ENCODE measurements at regions not wholly inside any gene's neighbourhood (a gene's known extent, or its start where the extent isn't known, plus 50 kb on each side); places are given as distances from the start of the nearest gene placed in this dataset.

DNA sequence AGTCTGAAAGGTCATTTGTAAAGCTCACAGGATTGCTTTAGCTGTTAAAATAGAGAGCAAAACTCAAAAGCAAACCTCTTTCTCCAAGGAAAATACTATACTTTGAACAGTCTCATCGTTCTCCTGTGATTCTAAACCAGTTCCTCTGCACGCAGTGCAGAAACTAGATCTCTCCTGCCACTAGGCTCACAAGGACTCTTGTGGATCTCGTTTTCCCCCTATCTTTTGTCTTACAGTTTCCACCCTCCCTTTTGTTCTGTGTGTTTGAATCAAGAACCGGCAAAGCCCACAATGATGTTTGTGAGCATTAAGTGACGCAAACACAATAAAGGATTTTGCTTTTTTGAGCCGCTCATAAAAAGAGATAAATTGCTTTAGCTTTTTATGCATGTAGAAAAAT, 1103.5 kb upstream of the RBFOX1 start:
- no peak overlapping the region for H3K27ac ChIP-seq (ENCODE audit: extremely low read depth, low read depth, low read length)
- ChIA-PET CTCF (no interaction called here), POLR2A (no interaction called here)
- H3K4me3 ChIP-seq (ENCODE audit: low read depth, low read length) = no peak overlapping the region
- no peaks in the 10 kb centered on the region for H3K36me3 ChIP-seq (ENCODE audit: control insufficient read depth in 2 of 2, insufficient read depth in 1 of 2, low read length in 2 of 2)
- no peaks in the 10 kb centered on the region for H3K4me1 ChIP-seq (ENCODE audit: control insufficient read depth, insufficient read depth, low read length)
- TF ChIP-seq ZNF555 (tag by site-specific recombination; conservative IDR thresholded peaks at IDR 0.05) = no peak
- TF ChIP-seq ZNF37A (tag by site-specific recombination; IDR thresholded peaks at IDR 0.05) = no peak
- no peak for TF ChIP-seq ZNF266 (tag by site-specific recombination; IDR thresholded peaks at IDR 0.05; ENCODE audit: low read depth)
- no peak for TF ChIP-seq KLF7 (tag by site-specific recombination; IDR thresholded peaks at IDR 0.05; ENCODE audit: borderline replicate concordance)
- TF ChIP-seq ZNF391 (tag by site-specific recombination; IDR thresholded peaks at IDR 0.05; ENCODE audit: borderline replicate concordance, low read depth) = no peak
- no peak for TF ChIP-seq ZNF184 (tag by site-specific recombination; IDR thresholded peaks at IDR 0.05)
- TF ChIP-seq ZNF426 (tag by site-specific recombination; IDR thresholded peaks at IDR 0.05) = no peak
- no peak for TF ChIP-seq SP2 (tag by site-specific recombination; IDR thresholded peaks at IDR 0.05)
- TF ChIP-seq, protein P1, sequence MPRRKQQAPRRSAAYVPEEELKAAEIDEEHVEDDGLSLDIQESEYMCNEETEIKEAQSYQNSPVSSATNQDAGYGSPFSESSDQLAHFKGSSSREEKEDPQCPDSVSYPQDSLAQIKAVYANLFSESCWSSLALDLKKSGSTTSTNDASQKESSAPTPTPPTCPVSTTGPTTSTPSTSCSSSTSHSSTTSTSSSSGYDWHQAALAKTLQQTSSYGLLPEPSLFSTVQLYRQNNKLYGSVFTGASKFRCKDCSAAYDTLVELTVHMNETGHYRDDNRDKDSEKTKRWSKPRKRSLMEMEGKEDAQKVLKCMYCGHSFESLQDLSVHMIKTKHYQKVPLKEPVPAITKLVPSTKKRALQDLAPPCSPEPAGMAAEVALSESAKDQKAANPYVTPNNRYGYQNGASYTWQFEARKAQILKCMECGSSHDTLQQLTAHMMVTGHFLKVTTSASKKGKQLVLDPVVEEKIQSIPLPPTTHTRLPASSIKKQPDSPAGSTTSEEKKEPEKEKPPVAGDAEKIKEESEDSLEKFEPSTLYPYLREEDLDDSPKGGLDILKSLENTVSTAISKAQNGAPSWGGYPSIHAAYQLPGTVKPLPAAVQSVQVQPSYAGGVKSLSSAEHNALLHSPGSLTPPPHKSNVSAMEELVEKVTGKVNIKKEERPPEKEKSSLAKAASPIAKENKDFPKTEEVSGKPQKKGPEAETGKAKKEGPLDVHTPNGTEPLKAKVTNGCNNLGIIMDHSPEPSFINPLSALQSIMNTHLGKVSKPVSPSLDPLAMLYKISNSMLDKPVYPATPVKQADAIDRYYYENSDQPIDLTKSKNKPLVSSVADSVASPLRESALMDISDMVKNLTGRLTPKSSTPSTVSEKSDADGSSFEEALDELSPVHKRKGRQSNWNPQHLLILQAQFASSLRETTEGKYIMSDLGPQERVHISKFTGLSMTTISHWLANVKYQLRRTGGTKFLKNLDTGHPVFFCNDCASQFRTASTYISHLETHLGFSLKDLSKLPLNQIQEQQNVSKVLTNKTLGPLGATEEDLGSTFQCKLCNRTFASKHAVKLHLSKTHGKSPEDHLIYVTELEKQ (tag by site-specific recombination; IDR thresholded peaks at IDR 0.05; ENCODE audit: borderline replicate concordance) = no peak
- TF ChIP-seq ZFP41 (tag by site-specific recombination; IDR thresholded peaks at IDR 0.05; ENCODE audit: borderline replicate concordance) = no peak
- no peak for TF ChIP-seq HOXD13 (CRISPR knock-in tag; IDR thresholded peaks at IDR 0.05; ENCODE audit: borderline replicate concordance)
- TF ChIP-seq ZNF548 (tag by site-specific recombination; IDR thresholded peaks at IDR 0.05) = no peak
- TF ChIP-seq, protein P2, sequence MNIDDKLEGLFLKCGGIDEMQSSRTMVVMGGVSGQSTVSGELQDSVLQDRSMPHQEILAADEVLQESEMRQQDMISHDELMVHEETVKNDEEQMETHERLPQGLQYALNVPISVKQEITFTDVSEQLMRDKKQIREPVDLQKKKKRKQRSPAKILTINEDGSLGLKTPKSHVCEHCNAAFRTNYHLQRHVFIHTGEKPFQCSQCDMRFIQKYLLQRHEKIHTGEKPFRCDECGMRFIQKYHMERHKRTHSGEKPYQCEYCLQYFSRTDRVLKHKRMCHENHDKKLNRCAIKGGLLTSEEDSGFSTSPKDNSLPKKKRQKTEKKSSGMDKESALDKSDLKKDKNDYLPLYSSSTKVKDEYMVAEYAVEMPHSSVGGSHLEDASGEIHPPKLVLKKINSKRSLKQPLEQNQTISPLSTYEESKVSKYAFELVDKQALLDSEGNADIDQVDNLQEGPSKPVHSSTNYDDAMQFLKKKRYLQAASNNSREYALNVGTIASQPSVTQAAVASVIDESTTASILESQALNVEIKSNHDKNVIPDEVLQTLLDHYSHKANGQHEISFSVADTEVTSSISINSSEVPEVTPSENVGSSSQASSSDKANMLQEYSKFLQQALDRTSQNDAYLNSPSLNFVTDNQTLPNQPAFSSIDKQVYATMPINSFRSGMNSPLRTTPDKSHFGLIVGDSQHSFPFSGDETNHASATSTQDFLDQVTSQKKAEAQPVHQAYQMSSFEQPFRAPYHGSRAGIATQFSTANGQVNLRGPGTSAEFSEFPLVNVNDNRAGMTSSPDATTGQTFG (tag by site-specific recombination; IDR thresholded peaks at IDR 0.05; ENCODE audit: borderline replicate concordance) = no peak
- no peak for TF ChIP-seq HOXA7 (CRISPR knock-in tag; IDR thresholded peaks at IDR 0.05; ENCODE audit: borderline replicate concordance)
- H3K9me3 ChIP-seq (ENCODE audit: control insufficient read depth, insufficient read depth, low read depth, low read length) = no peaks in the 10 kb centered on the region

DNA sequence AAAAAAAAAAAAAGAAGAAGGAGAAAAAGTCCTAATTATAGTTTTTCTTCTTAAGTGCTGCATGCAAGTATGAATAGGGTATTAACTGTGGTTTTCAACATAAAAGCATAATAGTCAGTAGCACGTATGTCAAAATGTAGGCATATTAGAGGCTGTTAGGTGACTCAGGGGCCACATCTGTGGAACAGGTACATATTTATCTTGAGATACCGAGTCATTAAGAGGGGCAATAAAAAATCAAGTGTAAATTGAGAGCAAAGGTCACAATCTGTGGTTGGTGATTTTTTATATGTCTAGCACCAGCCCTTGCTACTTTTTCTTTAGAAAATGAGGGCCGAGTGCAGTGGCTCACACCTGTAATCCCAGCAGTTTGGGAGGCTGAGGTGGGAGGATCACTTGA, 1113.8 kb upstream of the RBFOX1 start:
- Histone ChIP-seq H3K4me3 (ENCODE audit: low read depth, low read length) (no peak overlapping the region), H3K36me3 (ENCODE audit: control insufficient read depth in 2 of 2, insufficient read depth in 1 of 2, low read length in 2 of 2) (no peaks in the 10 kb centered on the region), H3K9me3 (ENCODE audit: control insufficient read depth, insufficient read depth, low read depth, low read length) (no peaks in the 10 kb centered on the region), H3K27ac (ENCODE audit: extremely low read depth, low read depth, low read length) (no peak overlapping the region), H3K4me1 (ENCODE audit: control insufficient read depth, insufficient read depth, low read length) (no peaks in the 10 kb centered on the region)
- CTCF ChIA-PET = interaction anchor here (1.0 kb wide), 1 partner anchor 14 kb away, joined by 4 read pairs; no protein-coding TSS in a partner anchor
- POLR2A ChIA-PET = no interaction called here
- TF ChIP-seq ZNF274 (IDR thresholded peaks at IDR 0.05; ENCODE audit: low read length) (no peak), ZNF274 (tag by site-specific recombination; IDR thresholded peaks at IDR 0.05; ENCODE audit: borderline replicate concordance) (no peak), ZXDB (tag by site-specific recombination; IDR thresholded peaks at IDR 0.05) (no peak), TRIM28 (IDR thresholded peaks at IDR 0.05; ENCODE audit: borderline replicate concordance, low read length) (no peak), ZNF701 (tag by site-specific recombination; IDR thresholded peaks at IDR 0.05) (no peak), ZNF394 (tag by site-specific recombination; IDR thresholded peaks at IDR 0.05; ENCODE audit: borderline replicate concordance) (no peak), ZNF785 (tag by site-specific recombination; IDR thresholded peaks at IDR 0.05) (no peak), ZNF530 (tag by site-specific recombination; IDR thresholded peaks at IDR 0.05; ENCODE audit: low read depth) (no peak), ZNF175 (tag by site-specific recombination; IDR thresholded peaks at IDR 0.05) (no peak), ZNF423 (tag by site-specific recombination; IDR thresholded peaks at IDR 0.05) (no peak)
- TF ChIP-seq, protein P3, sequence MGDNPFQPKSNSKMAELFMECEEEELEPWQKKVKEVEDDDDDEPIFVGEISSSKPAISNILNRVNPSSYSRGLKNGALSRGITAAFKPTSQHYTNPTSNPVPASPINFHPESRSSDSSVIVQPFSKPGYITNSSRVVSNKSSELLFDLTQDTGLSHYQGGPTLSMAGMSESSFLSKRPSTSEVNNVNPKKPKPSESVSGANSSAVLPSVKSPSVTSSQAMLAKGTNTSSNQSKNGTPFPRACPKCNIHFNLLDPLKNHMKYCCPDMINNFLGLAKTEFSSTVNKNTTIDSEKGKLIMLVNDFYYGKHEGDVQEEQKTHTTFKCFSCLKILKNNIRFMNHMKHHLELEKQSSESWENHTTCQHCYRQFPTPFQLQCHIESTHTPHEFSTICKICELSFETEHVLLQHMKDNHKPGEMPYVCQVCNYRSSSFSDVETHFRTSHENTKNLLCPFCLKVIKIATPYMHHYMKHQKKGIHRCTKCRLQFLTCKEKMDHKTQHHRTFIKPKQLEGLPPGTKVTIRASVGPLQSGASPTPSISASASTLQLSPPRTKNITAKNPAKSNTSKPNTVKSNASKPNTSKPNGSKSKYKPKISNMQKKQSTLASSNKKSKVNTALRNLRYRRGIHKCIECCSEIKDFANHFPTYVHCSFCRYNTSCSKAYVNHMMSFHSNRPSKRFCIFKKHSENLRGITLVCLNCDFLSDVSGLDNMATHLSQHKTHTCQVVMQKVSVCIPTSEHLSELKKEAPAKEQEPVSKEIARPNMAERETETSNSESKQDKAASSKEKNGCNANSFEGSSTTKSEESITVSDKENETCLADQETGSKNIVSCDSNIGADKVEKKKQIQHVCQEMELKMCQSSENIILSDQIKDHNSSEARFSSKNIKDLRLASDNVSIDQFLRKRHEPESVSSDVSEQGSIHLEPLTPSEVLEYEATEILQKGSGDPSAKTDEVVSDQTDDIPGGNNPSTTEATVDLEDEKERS (tag by site-specific recombination; IDR thresholded peaks at IDR 0.05) = no peak

Measured in HEK293 (cell line).